ENCODE measurements at regions not wholly inside any gene's neighbourhood (a gene's known extent, or its start where the extent isn't known, plus 50 kb on each side); places are given as distances from the start of the nearest gene placed in this dataset.
"Not testable (repeated sequence)": the region's sequence is repeated elsewhere in the genome, so short reads cannot be mapped to it uniquely, and the experiment has no call there.

DNA sequence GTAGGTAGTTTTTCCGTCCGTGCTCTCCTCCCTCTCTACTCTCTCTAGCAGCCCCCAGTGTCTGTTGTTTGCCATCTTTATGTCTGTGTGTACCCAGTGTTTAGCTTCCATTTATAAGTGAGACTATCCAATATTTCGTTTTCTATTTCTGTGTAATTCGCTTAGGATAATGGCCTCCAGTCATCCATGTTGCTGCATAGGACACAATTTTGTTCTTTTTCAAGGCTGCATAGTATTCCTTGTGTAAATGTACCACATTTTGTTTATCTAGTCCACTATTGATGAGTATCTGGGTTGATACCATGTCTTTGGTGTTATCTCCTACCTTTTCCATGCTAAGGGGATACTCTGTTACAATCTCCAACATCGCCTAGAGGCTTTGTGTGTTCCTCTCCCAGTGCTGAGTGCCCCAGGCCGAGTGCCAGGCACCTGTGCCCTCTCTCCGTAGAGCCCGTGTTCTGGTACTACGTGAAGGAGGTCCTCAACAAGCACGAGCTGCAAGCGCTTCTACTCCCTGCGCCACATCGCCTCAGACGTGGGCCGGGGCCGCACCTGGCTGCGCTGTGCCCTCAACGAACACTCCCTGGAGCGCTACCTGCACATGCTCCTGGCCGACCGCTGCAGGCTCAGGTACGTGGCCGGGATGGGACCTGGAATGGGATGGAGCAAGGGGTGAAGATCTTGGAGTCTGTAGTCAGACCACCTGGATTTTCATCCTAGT is 51.0 kb downstream of the NPIPB11 start:
- H3K27me3 ChIP-seq; H3K4me3 ChIP-seq; DNase-seq; H3K4me1 ChIP-seq; intact Hi-C loops (cut with DNase I; ENCODE audit: low total_unique reads); H3K36me3 ChIP-seq; H3K9me3 ChIP-seq: not testable (repeated sequence)
- peak overlapping the region in 1 of 2 donors; percentile 42 for H3K27ac ChIP-seq

DNA sequence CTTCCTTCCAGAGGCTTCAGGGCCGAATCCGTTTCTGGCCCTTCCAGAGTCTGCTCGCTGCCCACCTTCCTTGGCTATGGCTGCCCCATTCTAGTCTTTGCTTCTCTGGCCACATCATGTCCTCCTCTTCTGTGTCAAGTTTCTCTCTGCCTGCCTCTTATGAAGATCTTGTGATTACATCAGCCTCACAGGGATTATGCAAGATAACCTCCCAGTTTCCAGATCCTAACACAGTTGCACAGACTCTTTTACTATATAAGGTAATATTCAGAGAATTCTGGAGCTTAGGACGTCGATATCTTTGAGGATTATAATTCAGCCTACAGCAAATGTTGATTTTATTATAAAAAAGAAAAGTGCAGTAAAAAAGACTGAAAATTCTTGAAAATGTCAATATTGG is 52.1 kb downstream of the NPIPB11 start:
- DNase-seq; H3K4me3 ChIP-seq; H3K4me1 ChIP-seq; H3K9me3 ChIP-seq; intact Hi-C loops (cut with DNase I; ENCODE audit: low total_unique reads); H3K36me3 ChIP-seq; H3K27me3 ChIP-seq: not testable (repeated sequence)
- peak overlapping the region in 1 of 2 donors; percentile 73 for H3K27ac ChIP-seq

DNA sequence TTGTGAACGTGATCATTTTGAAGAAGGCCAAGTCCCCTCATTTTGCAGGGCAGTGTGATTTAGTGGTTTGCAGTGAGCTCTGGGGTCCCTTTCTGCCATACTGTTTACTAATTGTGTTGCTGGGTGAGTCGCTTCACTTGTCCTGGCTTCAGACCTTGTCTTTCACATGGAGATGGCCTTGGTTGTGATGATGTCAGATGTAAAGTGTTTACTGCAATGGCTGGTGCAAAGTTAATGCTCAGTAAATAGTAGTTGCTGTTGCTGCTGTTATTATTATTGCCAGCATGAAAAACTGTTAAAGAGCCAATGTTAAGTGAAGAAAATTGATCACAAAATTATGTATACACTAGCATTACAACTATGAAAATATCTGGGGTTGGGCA is 53.9 kb downstream of the NPIPB11 start:
- DNase-seq; intact Hi-C loops (cut with DNase I; ENCODE audit: low total_unique reads); H3K4me1 ChIP-seq; H3K36me3 ChIP-seq; H3K27ac ChIP-seq; H3K9me3 ChIP-seq; H3K27me3 ChIP-seq; H3K4me3 ChIP-seq: not testable (repeated sequence)

- H3K4me1 ChIP-seq; H3K4me3 ChIP-seq; H3K27ac ChIP-seq; H3K27me3 ChIP-seq; H3K9me3 ChIP-seq; H3K36me3 ChIP-seq; DNase-seq; intact Hi-C loops (cut with DNase I; ENCODE audit: low total_unique reads): not testable (repeated sequence)
These were observed 54.4 kb downstream of the NPIPB11 start for GRCh38 chr16:29351970-29352616.

DNA sequence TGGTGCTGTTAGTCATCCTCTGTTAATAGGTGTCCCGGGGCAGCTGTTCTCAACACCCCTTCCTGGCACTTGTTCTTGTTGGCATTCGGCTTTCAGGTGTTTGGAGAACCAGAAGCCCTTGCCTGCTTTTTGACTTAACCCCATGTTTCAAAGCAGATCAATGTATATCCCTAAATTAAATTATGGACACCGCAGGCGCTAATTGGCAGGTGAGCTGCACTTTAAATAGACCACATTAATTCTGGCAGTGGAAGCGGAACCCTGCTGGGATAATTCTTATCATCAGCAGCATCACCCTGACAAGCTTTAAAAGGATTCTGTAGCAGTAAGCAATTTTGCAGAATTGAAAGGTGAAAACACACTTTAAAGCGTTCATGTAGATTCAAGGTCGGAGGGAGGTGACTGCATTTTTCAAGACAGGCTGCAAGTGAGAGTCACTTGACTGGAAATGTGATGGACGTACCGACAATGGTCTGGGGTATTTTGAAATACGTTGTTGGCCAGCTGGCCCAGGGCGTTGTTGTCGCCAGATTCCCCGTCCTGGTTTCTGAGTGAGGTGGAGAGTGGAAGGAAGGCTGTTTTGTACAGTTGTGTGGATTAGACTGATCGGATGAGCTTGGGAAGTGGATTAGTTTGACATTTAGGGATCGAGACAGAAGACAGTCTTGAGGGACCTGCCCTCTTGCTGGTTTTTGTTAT is 55.1 kb downstream of the NPIPB11 start:
- intact Hi-C loops (cut with DNase I; ENCODE audit: low total_unique reads); H3K4me3 ChIP-seq; H3K4me1 ChIP-seq; H3K27ac ChIP-seq; H3K9me3 ChIP-seq; H3K27me3 ChIP-seq; DNase-seq; H3K36me3 ChIP-seq: not testable (repeated sequence)

DNA sequence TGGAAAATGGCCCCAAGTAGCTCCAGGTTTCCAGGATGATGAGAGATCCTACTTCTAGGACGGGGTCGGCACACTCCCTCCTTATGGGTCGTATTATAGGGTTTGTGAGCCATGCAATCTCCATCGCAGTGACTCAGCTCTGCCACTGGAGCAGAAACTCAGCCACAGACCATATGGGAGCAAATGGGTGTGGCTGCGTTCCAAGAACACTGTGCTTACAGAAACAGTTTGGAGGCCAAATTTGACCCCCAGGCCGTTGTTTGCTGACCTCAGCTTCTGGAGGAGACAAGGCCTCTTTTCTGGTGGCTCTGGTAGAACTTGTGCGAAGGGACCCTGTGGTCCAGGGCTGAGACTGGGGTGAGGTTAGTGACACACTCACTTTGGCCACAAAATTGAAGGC is 56.5 kb downstream of the NPIPB11 start:
- H3K4me1 ChIP-seq; intact Hi-C loops (cut with DNase I; ENCODE audit: low total_unique reads); H3K27me3 ChIP-seq; H3K36me3 ChIP-seq; H3K27ac ChIP-seq; H3K9me3 ChIP-seq; H3K4me3 ChIP-seq: not testable (repeated sequence)
- peak; percentile 41 to 58 for DNase-seq

- H3K4me3 ChIP-seq; intact Hi-C loops (cut with DNase I; ENCODE audit: low total_unique reads); H3K27ac ChIP-seq; H3K36me3 ChIP-seq; H3K9me3 ChIP-seq; H3K4me1 ChIP-seq; H3K27me3 ChIP-seq; DNase-seq: not testable (repeated sequence)
These were observed 57.8 kb downstream of the NPIPB11 start for GRCh38 chr16:29348748-29349147.

DNA sequence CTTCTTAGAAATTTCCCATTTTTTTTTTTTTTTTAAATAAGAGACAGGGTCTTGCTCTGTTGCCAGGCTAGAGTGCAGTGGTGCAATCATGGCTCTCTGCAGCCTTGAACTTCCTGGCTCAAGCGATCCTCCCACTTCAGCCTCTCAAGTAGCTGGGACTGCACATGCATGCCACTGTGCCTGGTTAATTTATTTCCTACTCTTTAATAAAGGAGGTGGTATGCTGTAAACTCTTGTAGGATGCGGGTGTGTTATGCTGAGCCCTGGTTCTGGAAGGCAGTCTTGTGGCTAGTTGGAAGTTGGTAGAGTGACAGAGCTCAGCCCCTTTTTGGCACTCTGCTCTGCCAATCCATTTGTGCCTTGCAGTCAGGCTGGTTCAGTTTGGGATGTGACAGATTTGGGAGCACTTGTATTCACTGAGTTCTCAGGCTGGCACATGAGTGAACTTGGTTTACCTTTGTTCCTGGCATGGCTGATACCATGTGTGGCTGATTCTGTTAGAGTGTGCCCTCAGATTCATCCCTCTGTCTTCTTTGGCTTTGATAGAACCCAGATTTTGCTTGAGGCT is 58.3 kb downstream of the NPIPB11 start:
- DNase-seq; H3K4me1 ChIP-seq; H3K36me3 ChIP-seq; H3K27me3 ChIP-seq; intact Hi-C loops (cut with DNase I; ENCODE audit: low total_unique reads); H3K27ac ChIP-seq; H3K4me3 ChIP-seq; H3K9me3 ChIP-seq: not testable (repeated sequence)

DNA sequence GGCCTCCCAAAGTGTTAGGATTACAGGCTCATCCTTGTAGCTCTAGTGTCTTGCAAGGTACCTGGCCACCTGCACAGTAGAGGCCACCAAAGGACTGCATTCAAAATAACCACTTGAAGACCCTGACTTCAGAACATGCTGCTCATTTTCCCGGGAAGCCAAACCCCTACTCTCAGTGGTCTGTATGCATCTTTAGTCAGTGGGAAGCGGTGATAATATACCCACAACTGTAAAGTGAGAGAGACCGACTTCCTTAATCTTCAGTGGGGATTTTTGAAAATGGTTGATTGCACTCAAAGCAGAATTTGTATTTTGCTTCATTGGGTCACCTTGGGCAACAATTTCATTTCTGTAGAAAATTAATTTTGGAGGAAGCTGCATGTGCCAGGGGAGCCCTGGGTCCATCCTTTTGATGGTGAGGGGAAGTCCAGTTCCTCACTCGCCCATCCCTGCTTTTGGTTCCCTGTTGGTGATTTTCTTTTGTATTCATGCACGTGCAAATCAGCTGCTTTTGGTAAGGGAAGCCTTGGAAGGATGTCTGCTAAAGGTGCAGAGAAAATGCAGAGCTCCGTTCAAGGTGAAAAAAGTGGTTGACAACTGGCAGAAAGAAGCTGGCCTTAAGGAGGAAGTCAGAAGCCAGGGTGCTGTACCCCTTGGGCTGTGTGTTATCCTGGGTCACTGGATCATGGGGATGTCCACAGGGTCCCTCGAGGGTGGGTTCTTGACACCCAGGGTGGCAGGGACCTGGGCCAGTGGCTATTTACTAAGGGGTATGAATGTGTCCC is 59.5 kb downstream of the NPIPB11 start:
- H3K4me1 ChIP-seq; H3K27ac ChIP-seq; DNase-seq; intact Hi-C loops (cut with DNase I; ENCODE audit: low total_unique reads); H3K27me3 ChIP-seq; H3K9me3 ChIP-seq; H3K4me3 ChIP-seq; H3K36me3 ChIP-seq: not testable (repeated sequence)

DNA sequence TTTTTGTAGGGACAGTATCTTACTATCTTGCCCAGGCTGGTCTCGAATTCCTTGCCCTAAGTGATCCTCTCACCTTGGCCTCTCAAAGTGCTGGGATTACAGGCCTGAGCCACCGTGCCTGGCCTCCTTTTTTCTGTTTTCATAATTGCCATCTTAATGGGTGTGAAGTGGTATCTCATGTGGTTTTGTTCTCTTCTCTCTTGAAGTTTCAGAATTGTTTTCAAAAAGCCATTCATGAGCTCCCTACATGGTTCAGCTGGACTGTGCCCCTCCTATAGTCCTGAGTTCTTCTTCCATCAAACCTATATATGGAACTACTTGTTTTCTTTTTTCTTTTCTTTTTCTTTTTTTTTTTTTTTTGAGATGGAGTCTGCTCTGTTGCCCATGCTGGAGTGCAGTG is 60.3 kb downstream of the NPIPB11 start:
- H3K4me1 ChIP-seq; H3K27ac ChIP-seq; H3K27me3 ChIP-seq; intact Hi-C loops (cut with DNase I; ENCODE audit: low total_unique reads); DNase-seq; H3K4me3 ChIP-seq; H3K36me3 ChIP-seq; H3K9me3 ChIP-seq: not testable (repeated sequence)

DNA sequence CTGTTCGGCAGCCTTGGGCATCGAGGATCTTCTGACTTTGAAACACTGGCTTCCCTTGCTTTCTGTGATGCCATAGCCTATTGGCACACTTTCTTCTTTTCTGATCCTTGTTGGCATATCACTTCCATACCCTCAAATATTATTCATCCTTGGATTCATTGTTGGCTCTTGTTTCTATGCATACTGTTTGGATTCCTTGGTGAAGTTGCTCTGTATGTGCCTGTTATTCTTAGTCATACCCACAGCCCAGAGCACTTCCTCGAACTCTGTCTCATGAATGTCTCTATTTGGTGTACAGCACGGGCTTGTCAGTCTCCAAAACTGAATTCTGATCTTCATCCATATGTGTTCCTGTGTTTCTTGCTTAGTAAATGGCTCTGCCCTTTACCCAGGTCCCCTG is 63.6 kb downstream of the NPIPB11 start:
- intact Hi-C loops (cut with DNase I; ENCODE audit: low total_unique reads); H3K36me3 ChIP-seq; H3K4me3 ChIP-seq; H3K4me1 ChIP-seq; H3K27me3 ChIP-seq; H3K27ac ChIP-seq; DNase-seq; H3K9me3 ChIP-seq: not testable (repeated sequence)

DNA sequence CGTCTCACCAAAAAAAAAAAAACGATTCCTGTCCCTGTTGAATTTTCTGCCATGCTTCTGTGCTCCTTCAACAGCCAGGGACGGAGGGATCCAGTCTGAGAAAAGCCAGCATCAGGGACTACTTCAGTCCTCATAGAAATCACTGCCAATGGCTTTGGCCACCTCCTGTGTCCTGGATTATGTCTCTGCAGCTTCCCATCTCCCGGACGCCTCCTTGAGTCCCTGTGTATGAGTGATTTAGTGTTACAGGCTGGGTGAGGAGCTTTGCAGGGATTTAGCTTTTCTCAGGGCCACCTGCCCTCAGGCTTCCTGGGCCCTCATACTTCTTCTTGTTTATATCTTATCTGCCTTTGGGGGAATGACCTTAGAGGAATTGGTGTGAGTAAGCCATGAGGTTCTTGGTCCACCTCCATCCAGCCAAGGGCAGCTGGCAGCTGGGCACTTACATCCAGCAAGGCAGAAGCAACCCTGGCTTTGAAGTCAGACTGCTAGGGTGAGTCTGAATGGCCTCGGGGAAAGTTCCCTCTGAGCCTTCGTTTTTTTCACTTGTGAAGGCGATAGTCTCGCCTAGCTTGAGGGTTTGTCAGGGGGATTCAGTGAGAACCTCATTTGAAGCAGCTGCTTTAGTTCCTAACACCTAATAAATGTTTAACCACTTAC is 65.6 kb downstream of the NPIPB11 start:
- H3K27me3 ChIP-seq; intact Hi-C loops (cut with DNase I; ENCODE audit: low total_unique reads); H3K4me1 ChIP-seq; H3K9me3 ChIP-seq; H3K36me3 ChIP-seq; H3K27ac ChIP-seq; H3K4me3 ChIP-seq; DNase-seq: not testable (repeated sequence)

All from uterus (tissue), 3 donors.